ENCODE measurements at regions not wholly inside any gene's neighbourhood (a gene's known extent, or its start where the extent isn't known, plus 50 kb on each side); places are given as distances from the start of the nearest gene placed in this dataset.

DNA sequence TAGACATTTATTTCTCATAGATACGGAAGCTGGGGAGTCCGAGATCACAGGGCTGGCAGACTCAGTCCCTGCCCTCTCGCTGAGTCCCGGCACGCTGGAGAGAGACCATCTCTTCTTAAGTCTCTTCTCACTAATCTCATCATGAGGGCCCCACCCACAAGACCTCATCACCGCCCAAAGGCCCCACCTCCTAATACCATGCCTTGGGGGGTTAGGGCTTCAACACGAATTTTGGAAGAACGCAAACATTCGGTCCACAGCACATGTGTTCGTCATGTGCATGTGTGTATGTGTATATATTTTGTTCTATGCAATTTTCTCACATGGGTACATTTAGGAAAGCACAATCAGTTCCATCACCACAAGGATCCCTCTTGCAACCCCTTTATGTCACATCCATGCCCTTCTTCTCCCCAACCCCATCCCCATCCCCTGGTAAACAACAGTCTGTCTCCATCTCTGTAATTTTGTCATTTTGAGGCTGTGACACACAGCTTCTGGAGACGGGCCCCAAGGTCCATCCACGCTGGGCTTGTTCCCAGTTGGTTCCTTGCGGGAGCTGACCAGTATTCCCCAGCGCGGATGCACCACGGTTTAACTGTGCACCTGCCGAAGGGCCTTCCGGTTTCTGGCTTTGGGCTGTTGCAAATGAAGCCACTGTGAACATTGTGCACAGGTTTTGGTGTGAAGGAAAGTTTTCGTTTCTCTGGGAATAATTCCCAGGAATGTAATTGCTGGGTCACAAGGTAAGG lies 317.5 kb upstream of the DIO3 start:
- H3K4me3 ChIP-seq (ENCODE audit: low read depth, low read length): no peak overlapping the region
- TF ChIP-seq, protein P1, sequence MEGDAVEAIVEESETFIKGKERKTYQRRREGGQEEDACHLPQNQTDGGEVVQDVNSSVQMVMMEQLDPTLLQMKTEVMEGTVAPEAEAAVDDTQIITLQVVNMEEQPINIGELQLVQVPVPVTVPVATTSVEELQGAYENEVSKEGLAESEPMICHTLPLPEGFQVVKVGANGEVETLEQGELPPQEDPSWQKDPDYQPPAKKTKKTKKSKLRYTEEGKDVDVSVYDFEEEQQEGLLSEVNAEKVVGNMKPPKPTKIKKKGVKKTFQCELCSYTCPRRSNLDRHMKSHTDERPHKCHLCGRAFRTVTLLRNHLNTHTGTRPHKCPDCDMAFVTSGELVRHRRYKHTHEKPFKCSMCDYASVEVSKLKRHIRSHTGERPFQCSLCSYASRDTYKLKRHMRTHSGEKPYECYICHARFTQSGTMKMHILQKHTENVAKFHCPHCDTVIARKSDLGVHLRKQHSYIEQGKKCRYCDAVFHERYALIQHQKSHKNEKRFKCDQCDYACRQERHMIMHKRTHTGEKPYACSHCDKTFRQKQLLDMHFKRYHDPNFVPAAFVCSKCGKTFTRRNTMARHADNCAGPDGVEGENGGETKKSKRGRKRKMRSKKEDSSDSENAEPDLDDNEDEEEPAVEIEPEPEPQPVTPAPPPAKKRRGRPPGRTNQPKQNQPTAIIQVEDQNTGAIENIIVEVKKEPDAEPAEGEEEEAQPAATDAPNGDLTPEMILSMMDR (IDR thresholded peaks at IDR 0.05; ENCODE audit: low read depth, low read length): no peak

DNA sequence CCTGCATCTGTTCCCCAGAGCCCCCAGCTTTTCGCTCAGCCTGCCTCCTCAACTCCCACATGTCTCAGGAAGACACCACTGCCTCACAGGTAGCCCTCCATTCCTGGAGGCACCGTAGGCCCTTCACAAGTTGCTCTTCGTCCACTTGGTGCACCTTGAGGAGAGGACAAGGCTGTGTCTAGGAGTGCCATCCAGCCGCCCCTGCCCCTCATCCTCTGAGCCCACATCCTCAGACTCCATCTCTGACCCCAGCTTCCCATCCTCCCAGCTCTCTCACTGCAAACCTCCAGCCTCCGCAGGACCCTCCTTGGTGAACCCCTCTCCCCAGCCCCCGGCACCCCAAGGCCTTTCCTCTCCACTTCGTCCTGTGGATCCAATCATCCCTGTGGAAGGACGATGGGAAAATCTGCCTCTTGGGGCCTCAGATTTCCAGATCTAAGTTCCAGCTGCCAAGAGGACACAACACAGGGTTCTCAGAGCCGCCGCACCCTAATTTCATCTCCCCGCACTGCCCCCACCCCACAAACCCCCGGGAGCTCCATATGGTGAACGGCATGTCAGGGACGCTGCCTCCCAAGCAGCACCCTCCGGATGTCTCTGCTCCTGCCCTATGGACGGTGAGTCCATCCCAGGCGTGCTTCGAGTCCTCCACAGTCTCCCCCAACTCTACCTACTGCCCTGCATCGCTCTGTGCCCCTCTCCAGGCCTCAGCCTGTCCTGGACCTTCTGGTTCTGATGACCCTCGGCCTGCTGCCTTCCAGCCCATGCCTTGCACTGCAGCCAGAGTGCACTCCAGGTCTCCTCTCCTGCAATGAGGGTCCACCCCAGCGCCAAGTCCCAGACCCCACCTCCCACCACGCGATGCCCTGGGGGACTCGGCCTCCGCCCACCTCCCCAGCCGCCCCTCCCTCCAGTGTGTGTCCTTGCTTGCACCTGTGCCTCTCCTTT lies 314.1 kb upstream of the DIO3 start:
- TF ChIP-seq, protein P1 (IDR thresholded peaks at IDR 0.05; ENCODE audit: low read depth, low read length): no peak
- no peak overlapping the region for H3K4me3 ChIP-seq (ENCODE audit: low read depth, low read length)

DNA sequence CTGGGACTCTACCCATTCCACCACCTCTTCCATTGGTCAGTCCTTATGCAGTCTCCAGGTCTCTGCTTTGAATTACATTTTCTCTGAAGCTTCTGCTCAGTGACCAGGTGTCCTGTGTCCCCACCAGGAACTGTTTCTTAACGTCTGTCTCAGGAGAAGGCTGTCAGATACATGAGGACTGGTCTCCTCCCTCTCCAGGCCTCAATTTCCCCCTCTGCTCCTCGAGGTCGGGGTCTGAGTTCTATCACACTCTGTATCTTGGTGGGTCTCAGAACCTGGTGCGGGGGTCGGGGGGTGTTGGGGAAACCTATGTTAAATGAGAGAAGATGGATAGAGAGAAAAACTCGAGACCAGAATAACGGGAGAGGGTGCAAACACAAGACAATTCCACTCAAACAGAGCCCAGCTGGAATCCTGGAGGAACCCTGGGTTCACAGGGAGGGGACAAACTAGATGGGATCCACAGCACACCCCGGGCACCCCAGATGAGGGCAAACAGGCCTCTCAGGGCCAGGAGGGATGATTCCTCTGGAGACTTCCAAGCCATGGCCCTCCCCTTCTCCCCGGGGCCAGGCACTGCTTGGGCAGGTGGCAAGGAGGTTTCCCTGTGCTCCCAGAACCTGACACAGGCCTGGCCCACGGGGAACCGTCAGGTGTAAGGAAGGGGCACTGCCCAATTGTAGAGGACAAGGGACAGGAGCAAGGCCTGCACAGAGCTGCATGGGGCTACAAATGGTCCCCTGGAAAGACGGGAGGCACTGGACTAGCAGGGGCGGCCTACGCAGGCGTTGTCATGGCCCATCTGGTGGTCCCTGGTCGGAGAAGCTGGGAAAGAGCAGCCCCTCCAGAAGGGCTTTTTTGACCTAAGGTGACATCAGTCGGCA lies 313.2 kb upstream of the DIO3 start:
- H3K4me3 ChIP-seq (ENCODE audit: low read depth, low read length): no peak overlapping the region
- TF ChIP-seq, protein P1 (IDR thresholded peaks at IDR 0.05; ENCODE audit: low read depth, low read length): no peak

DNA sequence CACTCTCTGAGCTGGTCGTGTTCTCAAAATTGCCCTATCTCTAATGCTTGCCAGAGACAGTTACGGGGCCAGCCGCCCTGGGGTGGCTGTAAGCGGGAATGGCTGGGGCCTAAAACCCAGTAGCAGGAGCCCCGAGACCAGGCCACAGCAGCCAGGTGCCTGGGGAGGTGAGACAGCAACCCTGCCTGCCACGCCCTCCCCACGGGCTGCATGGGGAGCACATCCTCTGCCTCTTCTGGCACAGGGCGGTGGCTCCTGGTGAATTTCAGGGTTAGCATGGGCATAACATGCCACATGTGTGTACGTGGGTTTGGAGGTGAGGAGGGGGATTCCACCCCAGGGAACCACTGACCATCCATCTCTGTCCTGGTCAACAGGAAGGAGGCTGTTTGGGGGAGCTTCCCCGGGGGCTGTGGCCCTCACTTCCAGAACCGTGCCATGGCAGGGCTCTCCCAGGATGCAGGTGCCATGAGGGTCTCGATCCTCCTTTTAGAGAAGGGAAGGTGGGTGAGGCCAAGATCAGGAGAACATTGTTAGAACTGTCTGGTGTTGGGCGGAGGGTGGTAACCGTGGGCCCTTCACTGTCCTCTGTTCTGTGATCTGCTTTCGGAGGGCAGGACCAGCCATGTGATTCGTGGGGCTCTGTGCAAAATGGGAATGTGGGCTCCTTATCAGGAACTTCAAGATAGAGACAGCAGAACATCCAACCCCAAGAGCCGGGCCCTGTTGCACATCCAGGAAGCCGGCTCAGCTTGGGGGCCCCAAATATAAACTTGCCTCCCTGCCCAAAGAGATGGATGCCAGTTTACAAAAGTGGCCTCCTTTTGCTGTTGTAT lies 312.2 kb upstream of the DIO3 start:
- TF ChIP-seq, protein P1 (IDR thresholded peaks at IDR 0.05; ENCODE audit: low read depth, low read length): no peak
- H3K4me3 ChIP-seq (ENCODE audit: low read depth, low read length): no peak overlapping the region

DNA sequence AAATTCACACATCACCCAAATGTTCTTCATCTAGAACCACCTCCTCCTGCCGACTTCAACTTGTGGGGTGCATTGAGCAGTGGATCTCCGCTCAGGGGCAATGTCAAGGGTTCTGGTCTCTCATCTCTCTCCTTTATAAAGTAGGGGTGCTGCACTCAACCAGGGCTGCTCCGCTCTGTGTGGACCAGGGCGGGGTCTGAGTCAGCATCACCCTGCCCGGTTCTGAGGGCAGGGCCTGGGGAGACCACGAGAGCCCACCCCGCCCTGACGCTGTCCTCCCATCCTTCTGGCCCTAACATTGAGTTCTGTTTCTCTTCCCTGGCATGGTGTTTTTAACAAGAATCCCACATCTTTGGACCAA lies 311.6 kb upstream of the DIO3 start:
- TF ChIP-seq, protein P1 (IDR thresholded peaks at IDR 0.05; ENCODE audit: low read depth, low read length): no peak
- no peak overlapping the region for H3K4me3 ChIP-seq (ENCODE audit: low read depth, low read length)

DNA sequence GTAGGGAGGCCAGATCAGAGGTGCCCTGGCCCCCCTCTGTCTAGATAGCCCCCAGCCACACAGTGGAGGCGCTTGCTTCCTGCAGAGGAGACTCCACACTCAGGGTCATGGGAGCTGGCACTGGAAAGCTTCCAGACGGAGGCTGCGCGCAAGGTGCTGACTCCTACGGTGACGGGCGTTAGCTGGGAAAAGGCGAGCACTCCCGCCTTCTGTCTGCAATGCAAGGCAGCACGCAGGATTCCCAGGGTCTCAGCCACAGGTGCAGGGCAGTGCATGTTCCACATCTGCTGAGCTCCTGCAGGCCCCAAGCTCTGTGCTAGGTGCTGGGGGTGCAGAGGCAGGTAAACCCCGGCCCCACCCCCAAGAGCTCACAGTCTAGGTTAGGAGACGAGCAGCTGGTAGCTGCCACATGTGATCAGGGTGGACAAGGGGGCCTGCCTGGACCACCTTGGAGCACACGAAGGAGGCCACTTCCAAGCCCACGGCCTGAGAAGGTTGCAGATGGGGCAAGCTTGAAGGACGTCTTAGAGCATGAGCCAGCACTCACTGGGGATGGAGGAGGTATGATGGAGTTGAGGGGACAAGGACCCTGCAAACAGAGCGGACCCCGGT lies 310.9 kb upstream of the DIO3 start:
- H3K4me3 ChIP-seq (ENCODE audit: low read depth, low read length): no peak overlapping the region
- TF ChIP-seq, protein P1 (IDR thresholded peaks at IDR 0.05; ENCODE audit: low read depth, low read length): no peak
